DMS114 treated with DMSO at 0.1 percent for 48 hours (cell line): ENCODE measurements at regions not wholly inside any gene's neighbourhood (a gene's known extent, or its start where the extent isn't known, plus 50 kb on each side); places are given as distances from the start of the nearest gene placed in this dataset.
"Not testable (repeated sequence)": the region's sequence is repeated elsewhere in the genome, so short reads cannot be mapped to it uniquely, and the experiment has no call there.

ENCODE experiments used
- DNase-seq: peaks from one replicate; lab custom pipeline; 2025; ENCODE audit not compliant: unreplicated experiment; lab: John Stamatoyannopoulos, UW

- no peak for DNase-seq
Observed at GRCh38 chr9:117775591-117775990, 71.4 kb downstream of the TLR4 start.

- DNase-seq, result no peak
Observed at GRCh38 chr9:117777823-117778222, 73.6 kb downstream of the TLR4 start.

GRCh38 chr9:117779760-117780159 is 75.6 kb downstream of the TLR4 start:
- no peak for DNase-seq

- peak; percentile 5 for DNase-seq
Observed at GRCh38 chr9:117782931-117783788, 79.0 kb downstream of the TLR4 start.

- no peak for DNase-seq
Observed at GRCh38 chr9:117783828-117784227, 79.6 kb downstream of the TLR4 start.

GRCh38 chr9:117784996-117785395 is 80.8 kb downstream of the TLR4 start:
- DNase-seq, result no peak

GRCh38 chr9:117787746-117788145 is 83.5 kb downstream of the TLR4 start:
- DNase-seq, result no peak

- DNase-seq, result no peak
Observed at GRCh38 chr9:117795271-117795670, 91.1 kb downstream of the TLR4 start.

- no peak for DNase-seq
Observed at GRCh38 chr9:117796681-117797080, 92.5 kb downstream of the TLR4 start.

- no peak for DNase-seq
Observed at GRCh38 chr9:117800389-117800788, 96.2 kb downstream of the TLR4 start.

- no peak for DNase-seq
Observed at GRCh38 chr9:117809751-117810150, 105.5 kb downstream of the TLR4 start.

- DNase-seq, result no peak
Observed at GRCh38 chr9:117815315-117815714, 111.1 kb downstream of the TLR4 start.

- DNase-seq, result no peak
Observed at GRCh38 chr9:117815948-117816347, 111.7 kb downstream of the TLR4 start.

- no peak for DNase-seq
Observed at GRCh38 chr9:117821954-117822353, 117.8 kb downstream of the TLR4 start.

GRCh38 chr9:117823576-117823975 is 119.4 kb downstream of the TLR4 start:
- DNase-seq, result no peak

GRCh38 chr9:117825609-117826347 is 121.6 kb downstream of the TLR4 start:
- DNase-seq, result no peak

- no peak for DNase-seq
Observed at GRCh38 chr9:117826837-117827236, 122.6 kb downstream of the TLR4 start.

GRCh38 chr9:117827456-117827855 is 123.3 kb downstream of the TLR4 start:
- DNase-seq, result no peak

- no peak for DNase-seq
Observed at GRCh38 chr9:117828466-117828865, 124.3 kb downstream of the TLR4 start.

- no peak for DNase-seq
Observed at GRCh38 chr9:117835798-117836197, 131.6 kb downstream of the TLR4 start.

GRCh38 chr9:117839862-117840261 is 135.7 kb downstream of the TLR4 start:
- no peak for DNase-seq

- DNase-seq, result not testable (repeated sequence)
Observed at GRCh38 chr9:117851836-117852461, 147.7 kb downstream of the TLR4 start.
